ENCODE measurements at regions not wholly inside any gene's neighbourhood (a gene's known extent, or its start where the extent isn't known, plus 50 kb on each side); places are given as distances from the start of the nearest gene placed in this dataset.
"Not testable (repeated sequence)": the region's sequence is repeated elsewhere in the genome, so short reads cannot be mapped to it uniquely, and the experiment has no call there.

DNA sequence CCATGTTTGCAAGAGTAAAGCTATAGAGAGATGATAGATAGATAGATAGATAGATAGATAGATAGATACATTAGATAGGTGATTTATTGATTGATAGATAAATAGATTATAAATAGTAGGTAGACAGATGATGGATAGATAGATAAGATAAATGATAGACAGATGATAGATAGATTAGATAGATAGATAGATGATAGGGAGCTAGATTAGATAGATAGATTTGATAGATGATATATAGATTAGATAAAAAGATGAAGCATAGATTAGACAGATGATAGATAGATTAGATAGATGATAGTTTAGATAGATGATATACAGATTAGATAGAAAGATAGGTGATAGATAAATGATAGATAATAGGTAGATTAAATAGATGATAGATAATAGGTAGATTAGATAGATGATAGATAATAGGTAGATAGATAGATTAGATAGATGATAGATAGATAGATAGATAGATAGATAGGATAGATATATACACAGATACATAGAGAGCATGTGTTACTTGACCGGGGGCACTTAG lies 243.3 kb upstream of the FOXK1 start:
- no peak for DNase-seq (ENCODE audit: low read depth)

DNA sequence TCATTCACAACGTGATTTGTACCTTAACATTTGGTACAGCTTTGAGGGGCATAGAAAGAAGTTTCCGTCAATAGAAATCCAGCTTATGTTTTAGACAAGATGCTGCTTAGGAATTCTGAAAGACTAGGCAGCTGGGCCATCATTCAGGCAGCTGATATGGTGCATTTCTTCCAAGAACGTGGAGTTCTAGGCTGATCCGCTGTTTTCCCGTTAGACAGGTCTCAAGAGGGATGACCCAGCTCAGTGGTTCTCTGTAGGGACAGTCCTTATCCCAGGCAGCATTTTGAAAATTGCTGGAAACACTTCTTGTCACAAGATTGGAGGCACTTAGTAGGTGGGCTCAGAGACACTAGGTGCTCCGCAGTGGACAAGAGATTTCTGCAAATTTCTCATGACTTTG lies 242.7 kb upstream of the FOXK1 start:
- no peak for DNase-seq (ENCODE audit: low read depth)

DNA sequence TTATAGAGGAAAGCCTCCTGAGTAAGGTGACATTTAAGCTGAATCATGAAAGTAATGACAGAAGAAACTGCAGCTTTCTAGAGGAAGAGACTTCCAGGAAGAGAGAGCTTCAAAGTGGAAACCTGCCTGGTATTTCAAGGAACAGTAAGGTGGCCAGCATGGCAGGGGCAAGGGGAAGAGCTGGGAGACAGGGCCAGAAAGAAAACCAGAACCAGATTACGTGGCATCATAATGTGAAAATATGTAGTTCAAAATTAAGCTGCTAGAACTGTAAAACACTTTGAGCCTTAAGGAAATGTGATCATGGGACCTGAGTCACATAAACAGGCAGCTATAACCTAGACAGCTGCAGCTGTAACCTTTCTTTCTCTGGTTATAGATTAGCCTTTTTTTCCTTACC lies 238.0 kb upstream of the FOXK1 start:
- no peak for DNase-seq (ENCODE audit: low read depth)

DNA sequence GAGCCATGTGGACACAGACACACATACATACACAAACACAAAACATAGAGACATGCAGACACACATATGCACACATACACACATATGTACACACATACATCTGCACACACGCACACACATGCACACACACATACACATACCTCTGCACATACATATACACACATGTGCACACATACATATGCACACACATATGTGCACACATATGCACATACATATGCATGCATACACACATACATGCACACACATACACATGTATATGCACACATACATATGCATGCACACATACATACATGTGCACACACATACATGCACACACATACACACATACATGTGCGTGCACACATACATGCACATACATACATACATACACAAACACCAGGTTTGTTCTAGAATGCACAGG lies 236.3 kb upstream of the FOXK1 start:
- no peak for DNase-seq (ENCODE audit: low read depth)

DNA sequence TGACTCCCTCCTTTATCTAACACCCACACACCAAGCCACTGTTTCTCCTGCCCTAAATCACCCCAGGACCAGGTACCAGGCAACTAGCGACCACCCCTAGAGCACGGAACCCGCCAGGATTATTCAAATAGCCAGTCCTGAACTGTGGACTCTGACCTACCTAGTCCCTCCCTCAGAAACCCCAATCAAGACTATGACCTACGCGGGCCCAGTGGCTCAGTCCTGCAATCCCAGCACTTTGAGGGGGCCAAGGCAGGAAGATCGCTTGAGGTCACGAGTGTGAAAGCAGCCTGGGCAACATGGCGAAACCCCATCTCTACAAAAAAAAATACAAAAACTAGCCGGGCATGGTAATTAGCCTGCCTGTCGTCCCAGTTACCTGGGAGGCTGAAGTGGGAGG lies 232.8 kb upstream of the FOXK1 start:
- DNase-seq (ENCODE audit: low read depth) = no peak

DNA sequence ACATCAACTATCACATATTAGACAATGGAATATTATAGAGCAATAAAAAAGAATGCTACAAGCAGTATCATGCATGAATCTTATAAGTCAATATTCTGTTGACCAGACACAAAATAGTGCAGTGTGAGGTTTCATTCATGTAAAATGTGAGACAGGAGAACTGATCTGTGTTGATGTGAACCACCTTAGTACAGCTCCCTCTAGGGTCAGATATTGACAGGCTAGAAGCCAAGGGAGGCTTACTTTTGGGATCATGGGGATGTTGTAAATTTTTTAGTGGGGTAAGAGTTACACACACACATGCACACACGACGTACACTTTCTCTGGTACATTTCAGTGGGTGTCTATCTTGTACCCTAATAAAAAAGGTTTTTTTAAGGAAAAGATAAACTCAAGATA lies 231.6 kb upstream of the FOXK1 start:
- no peak for DNase-seq (ENCODE audit: low read depth)

DNA sequence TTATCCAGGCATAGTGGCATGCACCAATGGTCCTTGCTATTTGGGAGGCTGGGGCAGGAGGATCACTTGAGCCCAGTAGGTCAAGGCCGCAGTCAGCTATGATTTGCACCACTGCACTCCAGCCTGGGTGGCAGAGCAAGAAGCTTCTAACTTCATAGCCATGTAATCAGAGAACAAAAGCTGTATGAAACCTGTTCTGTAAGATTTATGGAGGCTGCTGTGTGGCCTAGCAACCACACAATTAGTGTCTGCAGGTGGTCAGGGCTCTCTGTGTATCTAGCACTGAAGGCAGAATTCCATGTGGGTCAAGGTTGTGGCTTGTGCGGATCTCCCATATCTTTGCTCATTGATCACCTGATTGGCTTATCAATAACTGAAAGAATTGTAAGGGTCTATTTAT lies 221.5 kb upstream of the FOXK1 start:
- no peak for DNase-seq (ENCODE audit: low read depth)

DNA sequence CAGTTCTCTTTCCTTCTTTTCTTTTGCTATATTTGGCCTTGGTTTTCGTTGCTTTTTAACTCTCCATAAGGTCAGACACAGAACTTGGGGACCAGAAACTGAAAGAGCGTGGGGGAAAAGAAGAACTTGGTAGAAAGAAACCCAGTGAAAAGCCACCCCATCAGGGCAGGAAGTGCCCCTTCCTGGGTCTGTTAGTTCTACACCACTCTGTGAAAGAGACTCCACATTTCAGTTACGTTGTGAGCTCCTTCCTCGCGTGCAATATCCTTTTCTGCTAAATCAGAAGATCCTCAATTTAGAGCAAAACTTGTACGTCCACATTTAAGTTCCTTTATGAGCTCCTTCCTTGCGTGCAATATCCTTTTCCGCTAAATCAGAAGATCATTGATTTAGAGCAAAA lies 220.6 kb upstream of the FOXK1 start:
- DNase-seq (ENCODE audit: low read depth) = no peak

DNA sequence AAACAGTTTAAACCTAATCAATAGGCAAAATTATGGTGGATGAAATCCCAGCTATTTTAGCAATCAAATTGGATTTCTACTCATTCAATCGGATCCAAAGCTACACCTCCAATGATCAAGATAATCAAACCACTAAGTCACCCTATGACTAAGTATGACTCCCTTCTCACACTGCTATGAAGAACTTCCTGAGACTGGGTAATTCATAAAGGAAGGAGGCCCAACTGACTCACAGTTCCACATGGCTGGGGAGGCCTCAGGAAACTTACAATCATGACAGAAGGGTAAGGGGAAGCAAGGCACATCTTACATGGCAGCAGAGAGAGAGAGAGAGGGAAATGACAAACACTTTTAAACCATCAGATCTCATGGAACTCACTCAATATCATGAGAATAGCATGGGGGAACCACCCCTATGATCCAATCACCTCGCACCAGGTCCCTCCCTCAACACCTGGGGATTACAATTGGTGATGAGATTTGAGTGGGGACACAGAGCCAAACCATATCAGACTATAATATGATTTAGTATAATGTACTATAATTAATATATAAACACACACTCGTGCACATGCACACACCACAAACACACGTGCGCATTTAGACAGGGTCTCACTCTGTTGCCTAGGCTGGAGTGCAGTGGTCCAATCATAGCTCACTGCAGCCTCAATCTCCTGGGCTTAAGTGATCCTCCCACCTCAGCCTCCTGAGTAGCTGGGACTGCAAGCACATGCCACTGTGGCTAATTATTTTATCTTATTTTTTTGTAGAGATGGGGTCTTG lies 213.6 kb upstream of the FOXK1 start:
- no peak for DNase-seq (ENCODE audit: low read depth)

DNA sequence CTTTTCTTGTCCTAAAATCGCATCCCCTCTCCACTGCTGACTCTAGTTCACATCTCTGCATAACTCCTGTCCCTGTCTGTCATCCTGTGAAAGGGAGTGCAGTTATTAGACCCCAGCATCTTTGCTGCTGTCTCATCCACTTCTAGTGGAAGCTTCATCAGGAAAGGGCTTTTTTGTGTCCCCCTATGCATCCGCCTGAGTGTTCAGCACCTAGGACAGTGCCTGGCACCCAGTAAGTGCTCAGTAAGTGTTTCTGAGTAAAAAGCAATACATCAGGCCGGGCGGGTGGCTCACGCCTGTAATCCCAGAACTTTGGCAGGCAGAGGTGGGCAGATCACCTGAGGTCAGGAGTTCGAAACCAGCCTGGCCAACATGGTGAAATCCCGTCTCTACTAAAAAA lies 211.8 kb upstream of the FOXK1 start:
- no peak for DNase-seq (ENCODE audit: low read depth)

DNA sequence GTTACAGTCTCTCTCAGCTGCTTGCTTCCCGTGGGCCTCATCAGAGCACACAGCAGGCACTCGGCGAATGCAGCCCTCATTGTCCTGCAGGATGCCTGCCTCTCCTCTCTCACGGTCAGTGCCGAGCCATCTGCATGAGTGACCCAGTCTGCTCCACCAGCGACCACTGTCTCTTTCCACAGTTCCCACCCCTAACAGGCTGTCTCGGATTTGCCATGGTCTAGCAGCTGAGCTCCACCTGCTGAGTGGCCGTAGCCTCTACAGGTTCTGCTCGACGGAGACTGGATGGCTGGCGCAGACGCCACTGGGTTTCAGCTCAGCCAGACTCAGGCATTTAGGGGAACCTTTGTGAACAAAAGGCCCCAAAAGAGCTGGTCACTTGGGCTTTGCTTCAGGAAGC lies 209.4 kb upstream of the FOXK1 start:
- DNase-seq (ENCODE audit: low read depth) = no peak

DNA sequence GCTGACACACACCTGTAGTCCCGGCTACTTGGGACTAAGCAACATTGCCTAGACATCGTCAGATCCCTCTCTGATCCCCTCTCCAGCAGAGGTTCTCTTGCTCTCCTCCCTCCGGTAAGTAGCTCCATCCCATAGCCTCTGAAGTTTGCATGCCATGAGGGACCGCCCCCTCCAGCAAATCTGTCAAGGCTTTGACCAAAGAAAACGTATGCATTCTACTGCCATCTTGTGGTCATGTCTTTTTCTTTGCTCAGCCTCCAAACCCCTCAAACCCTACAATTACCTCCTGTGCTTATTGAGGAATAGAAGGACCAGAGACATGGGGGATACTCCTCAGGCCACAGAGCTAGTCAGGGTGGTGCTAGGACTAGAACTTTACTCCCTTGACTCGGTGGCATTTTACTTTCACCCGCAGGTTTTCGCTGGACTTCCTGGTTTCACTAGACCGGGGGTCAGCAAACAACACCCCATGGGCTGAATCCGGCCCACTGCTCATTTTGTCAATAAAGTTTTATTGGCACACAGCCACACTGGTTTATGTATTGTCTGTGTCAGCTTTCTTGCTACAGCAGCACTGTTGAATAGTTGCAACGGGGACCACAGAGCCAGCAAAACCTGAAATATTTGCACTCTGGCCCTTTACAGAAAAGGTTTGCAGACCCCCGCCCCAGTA lies 202.6 kb upstream of the FOXK1 start:
- no peak for DNase-seq (ENCODE audit: low read depth)

DNA sequence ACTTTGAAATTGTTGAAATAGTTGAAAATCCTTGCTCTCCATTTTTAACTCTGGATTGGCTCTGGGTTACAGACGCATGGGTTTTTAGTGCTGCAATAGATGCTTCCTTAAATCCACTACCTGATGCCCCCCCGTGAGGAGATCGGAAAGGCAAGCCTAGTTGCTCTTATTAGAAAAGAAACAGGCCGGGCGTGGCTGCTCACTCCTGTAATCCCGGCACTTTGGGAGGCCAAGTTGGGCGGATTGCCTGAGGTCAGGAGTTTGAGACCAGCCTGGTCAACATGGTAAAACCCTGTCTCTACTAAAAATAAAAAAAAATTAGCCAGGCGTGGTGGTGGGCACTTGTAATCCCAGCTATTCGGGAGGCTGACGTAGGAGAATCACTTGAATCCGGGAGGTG lies 202.0 kb upstream of the FOXK1 start:
- DNase-seq (ENCODE audit: low read depth) = not testable (repeated sequence)

DNA sequence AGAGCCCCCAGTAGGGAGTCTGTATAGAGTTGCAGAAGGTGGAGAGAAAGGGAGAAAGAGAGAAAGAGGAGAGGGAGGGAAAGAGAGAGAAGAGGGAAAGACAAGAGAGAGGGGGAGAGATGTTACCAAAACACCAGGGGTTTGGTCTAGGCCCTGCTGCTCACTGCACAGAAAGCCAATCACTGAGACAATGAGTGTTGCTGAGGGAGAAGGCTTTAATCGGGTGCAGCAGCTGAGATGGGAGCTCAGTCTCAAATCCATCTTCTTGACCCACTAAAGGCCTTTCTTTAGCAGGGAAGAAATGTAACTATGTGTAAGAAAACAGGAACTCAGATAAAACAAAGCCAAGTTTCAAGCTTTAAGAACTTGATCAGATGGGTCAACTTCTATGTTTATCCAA lies 198.2 kb upstream of the FOXK1 start:
- no peak for DNase-seq (ENCODE audit: low read depth)

DNA sequence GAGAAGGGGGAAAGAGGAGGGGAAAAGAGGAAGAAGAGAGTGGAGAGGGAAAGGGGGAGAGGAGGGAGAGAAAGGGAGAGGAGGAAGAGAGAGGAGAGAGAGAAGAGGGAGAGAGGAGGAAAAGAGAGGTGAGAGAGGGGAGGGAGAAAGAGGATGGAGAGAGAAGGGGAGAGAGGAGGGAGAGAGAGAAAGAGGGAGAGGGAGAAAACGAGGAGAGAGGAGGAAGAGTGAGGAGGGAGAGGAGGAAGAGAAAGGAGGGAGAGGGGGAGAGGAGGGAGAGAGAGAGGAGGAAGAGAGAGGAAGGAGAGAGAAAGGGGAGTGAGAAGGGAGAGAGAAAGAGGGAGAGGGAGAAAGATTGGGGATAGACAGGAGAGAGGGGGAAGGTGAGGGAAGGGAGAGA lies 197.6 kb upstream of the FOXK1 start:
- DNase-seq (ENCODE audit: low read depth) = no peak

DNA sequence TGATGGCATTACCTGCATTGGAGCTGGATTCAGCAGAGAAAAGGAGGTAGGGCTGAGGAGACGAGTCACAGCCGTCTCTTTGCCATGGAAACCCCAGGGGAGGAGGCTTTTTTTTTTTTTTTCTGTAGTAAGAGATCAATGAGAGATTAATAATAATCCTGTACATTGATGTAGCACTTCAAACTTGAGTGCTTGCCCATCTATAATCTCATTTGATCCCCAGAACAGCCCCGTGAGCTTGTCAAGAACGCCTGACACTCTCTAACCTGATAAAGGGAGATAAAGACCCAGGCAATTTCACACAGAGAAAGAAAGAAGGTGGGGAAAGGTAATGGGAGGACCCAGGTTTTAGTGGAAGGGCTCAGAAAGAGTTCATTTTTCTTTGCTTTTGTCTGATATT lies 195.2 kb upstream of the FOXK1 start:
- DNase-seq (ENCODE audit: low read depth) = no peak

DNA sequence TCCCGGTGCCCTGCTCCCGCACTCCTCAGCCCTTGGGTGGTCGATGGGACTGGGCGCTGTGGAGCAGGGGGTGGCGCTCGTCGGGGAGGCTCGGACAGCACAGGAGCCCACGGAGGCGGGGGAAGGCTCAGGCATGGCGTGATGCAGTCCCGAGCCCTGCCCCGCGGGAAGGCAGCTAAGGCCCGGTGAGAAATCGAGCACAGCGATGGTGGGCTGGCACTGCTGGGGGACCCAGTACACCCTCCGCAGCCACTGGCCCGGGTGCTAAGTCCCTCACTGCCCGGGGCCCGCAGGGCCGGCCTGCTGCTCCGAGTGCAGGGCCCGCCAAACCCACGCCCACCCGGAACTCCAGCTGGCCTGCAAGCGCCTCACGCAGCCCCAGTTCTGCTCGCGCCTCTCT lies 185.2 kb upstream of the FOXK1 start:
- not testable (repeated sequence) for DNase-seq (ENCODE audit: low read depth)

DNA sequence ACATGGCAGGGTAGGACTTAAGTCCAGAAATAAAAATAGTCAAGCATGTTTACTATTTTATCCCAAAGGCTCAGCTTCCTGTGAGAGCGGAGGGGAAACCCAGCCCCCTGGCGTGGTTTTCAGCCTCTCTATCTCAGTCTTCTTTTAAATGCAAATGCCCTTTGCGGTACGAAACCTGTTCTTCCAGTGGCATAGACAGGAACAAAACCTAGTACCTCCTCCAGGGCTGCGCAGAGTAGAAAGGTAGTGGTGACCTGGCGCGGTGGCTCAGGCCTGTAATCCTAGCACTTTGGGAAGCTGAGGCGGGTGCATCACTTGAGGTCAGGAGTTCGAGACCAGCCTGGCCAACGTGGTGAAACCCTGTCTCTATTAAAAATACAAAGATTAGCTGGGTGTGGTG lies 181.3 kb upstream of the FOXK1 start:
- no peak for DNase-seq (ENCODE audit: low read depth)

DNA sequence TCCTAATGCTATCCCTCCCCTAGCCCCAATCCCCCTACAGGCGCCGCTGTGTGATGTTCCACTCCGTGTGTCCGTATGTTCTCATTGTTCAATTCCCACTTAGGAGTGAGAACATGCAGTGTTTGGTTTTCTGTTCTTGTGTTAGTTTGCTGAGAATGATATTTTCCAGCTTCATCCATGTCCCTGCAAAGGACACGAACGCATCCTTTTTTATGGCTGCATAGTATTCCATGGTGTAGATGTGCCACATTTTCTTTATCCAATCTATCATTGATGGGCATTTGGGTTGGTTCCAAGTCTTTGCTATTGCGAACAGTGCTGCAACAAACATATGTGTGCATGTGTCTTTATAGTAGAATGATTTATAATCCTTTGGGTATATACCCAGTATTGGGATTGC lies 174.2 kb upstream of the FOXK1 start:
- DNase-seq (ENCODE audit: low read depth) = not testable (repeated sequence)

DNA sequence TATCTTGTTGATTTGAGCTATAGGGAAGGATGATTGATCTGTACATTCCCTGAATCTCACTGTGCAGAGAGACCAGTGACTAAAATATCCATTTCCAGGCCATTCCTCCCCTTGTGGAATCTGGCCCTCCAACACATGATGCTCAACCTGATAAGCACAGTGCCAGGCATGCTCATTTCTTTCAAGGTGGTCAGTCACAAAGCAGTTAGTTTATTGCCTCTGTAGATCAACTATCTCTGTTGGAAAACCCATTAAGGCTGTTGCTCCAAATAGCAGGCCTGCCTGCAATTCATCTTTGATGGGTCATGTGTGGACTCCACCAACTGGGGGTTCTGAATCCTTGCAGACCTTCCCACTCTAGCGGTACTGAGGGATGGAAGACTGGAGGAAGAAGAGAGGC lies 168.6 kb upstream of the FOXK1 start:
- DNase-seq (ENCODE audit: low read depth) = no peak

DNA sequence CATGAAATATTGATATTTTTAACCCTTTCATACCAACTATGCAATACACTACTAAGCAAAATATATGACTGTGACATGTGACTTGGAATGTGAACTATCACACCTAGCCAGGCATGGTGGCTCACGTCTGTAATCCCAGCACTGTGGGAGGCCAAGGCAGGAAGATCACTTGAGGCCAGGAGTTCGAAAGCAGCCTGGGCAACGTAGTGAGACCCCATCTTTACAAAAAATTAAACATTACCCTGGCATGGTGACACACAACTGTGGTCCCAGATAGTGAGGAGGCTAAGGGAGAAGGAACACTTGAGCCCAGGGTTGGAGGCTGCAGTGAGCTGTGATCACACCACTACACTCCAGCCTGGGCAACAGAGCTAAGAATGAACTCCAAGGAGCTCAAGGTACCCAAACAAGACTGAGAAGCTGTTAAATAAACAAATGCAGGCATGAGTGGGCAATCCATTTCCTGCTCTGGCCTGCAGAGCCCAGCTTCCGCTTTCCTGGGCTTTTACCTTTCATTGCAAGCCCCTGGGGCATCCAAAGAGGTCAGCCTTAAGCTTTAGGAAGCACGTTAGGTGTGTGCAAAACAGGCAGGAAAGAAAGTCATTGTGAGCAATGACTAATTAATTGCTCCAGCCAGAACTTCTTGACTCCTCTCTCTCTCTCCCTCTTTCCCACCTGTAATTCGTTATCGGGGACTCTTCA lies 162.1 kb upstream of the FOXK1 start:
- DNase-seq (ENCODE audit: low read depth) = no peak

DNA sequence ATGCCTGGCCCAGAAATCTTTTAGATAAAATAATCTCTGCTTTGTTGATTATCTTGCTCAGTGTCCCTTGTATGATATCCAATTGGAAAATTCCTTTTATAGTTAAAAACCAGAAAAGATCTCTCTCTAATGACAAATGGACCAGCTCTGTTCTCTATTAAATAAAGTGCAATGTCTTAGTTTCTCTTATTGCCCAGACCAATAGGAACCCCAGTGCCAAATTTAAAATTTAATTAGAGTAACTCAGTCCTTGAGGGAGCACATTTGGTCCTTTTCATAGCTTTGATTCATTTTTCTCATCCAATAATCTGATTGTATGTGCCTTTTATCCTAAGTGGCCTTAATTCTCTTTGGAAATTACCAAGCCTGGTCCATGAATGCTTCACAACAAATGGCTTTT lies 158.9 kb upstream of the FOXK1 start:
- DNase-seq (ENCODE audit: low read depth) = no peak

DNA sequence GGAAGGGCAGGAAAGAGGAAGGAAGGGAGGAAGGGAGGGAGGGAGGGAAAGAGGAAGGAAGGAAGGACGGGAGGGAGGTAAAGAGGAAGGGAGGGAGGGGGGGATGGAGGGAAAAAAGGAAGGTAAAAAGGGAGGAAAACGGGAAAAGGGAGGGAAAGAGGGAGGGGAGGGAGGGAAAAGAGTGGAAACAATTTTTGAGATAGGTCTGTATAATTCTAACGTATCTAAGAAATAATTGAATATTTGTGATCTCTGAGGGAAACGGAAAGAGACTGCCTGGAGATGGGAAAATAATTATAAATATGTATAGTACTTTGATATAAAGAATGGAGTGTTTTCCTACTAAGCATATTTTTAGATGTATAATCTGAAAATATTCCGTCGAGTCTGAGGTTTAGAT lies 158.2 kb upstream of the FOXK1 start:
- DNase-seq (ENCODE audit: low read depth) = no peak

Data from activated T-cell treated with anti-CD3 and anti-CD28 coated beads for 24 hours (primary cell).